GM19397 (cell line): ENCODE measurements at regions not wholly inside any gene's neighbourhood (a gene's known extent, or its start where the extent isn't known, plus 50 kb on each side); places are given as distances from the start of the nearest gene placed in this dataset.
"Not testable (repeated sequence)": the region's sequence is repeated elsewhere in the genome, so short reads cannot be mapped to it uniquely, and the experiment has no call there.

Experiments used
- ATAC-seq: cut with Tn5 transposase; IDR thresholded peaks from one replicate; pipeline ENCODE4 v1.9.1; 2021; ENCODE audit warnings: mild to moderate bottlenecking, moderate library complexity; ENCODE audit not compliant: unreplicated experiment

DNA sequence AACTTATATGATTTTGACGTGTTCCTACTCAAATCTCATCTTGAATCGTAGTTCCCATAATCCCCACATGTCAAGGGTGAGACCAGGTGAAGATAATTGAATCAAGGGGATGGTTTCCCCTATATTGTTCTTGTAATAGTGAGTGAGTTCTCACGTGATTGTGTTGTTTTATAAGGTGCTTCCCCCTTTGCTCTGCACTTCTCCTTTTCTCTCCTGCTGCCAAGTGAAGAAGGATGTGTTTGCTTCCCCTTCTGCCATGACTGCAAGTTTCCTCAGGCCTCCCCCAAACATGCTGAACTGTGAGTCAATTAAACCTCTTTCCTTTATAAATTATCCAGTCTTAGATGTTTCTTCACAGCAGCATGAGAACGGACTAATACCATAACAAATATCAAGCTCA lies 83.2 kb downstream of the MANEA start:
- no peak for ATAC-seq

DNA sequence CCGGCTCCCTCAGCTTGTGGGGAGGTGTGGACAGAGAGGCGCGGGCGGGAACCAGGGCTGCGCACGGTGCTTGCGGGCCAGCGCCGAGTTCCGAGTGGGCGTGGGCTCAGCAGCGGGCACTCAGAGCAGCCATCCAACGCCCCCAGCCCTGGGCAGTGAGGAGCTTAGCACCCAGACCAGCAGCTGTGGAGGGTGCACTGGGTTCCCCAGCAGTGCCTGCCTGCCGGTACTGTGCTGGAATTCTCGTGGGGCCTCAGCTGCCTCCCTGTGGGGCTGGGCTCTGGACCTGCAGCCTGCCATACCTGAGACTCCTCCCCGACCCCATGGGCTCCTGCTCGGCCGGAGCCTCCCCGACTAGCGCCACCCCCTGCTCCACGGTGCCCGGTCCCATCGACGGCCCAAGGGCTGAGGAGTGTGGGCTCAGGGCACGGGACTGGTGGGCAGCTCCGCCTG lies 92.7 kb downstream of the MANEA start:
- no peak for ATAC-seq

DNA sequence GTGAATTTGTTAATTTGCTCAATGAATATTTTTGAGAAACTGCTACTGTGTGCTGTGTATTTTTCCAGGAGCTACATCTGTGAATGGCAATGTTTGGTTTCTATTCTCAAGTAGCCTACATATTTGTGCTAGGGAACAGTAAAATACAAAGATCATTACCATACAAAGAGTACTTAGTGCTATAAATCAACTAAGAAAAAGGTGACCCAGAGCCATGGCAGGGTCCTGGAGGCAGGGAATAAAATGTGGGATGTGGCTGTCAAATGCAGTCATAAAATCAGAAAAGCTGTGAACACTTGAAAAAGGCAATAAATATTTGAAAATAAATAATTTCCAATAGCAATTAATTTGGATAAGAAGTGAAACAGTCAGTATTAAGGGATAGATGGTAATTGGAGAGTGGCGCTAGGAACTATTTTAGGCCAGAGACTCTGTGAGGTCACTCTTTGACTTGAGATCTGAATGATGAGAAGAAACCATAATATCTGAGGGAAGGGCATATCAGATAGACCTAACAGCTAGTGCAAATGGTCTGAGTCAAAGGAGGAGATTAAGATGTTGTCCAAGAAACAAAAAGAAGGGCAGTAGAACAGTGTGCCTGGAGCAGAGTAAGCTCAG lies 98.8 kb downstream of the MANEA start:
- no peak for ATAC-seq

DNA sequence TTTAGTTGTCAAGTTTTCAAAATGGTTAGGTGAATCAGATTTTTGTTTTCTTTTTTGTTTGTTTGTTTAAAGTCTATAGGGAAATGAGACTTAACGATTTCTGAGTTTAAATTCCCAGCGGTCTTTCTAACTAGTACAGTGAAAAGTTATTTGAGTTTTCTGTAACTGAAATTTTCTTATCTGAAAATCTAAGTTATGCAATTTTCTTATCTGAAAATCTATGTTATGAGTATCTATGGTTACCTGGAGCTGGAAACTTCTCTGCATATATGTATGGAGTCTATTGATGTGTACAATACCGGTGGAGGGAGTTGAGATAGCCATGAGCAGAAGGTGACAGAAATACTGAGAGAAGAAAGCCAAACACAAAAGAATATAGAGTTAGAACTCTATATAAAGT lies 102.6 kb downstream of the MANEA start:
- ATAC-seq, result no peak

DNA sequence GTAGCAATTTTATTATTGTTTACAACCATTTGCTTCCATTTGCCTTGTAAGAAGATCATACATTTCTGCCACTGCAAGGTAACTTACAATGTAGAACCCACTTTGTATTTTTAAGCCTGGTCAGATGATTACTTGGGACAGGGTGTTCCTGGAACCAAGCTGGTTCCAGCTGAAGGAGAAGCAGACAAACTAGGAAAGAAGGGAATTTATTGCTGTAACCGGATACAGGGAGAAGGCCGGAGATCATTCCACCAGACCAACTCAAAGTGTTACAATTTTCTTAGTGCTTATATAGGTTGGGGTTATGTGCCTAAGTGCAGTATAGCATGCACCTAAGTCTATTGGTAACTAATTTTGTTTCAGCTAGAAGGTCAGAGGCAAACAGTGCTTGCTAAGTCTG lies 104.4 kb downstream of the MANEA start:
- ATAC-seq, result no peak

DNA sequence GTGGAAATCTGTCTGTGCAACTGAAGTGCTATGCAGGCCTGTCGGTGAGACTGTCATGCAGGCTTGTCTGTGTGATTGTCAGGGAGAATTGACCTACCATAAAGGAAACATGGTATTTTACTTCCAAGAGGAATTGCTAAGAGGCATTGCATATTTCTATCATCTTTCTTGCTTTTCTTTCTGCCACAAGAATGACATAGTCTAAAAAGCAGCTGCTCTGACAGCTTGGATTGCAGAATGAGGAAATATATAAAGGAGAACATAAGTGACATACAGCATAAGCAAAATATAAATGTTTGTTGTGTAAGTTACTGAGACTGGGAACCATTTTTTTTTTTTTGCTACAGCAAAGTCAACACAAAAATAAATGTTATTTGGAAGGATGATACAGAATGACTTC lies 105.1 kb downstream of the MANEA start:
- ATAC-seq, result no peak

DNA sequence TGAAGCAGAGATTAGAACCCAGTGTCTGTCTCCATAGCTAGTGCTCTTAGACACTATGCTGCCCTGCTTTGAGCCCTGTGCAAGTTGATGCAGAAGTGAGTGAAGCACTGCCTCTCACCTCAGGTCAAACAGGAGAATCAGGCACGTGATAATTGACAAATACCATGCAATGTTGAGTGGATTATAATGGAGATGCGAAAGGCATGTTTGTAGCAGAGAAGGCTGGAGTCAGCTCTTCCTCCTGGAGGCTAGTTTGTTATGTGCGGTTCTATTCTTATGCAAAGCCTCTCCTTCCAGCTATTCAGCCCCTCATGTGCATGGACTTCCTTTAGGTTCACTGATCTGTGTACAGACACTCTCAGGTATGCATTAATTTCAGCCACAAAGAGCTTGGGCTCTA lies 108.5 kb downstream of the MANEA start:
- ATAC-seq, result no peak

DNA sequence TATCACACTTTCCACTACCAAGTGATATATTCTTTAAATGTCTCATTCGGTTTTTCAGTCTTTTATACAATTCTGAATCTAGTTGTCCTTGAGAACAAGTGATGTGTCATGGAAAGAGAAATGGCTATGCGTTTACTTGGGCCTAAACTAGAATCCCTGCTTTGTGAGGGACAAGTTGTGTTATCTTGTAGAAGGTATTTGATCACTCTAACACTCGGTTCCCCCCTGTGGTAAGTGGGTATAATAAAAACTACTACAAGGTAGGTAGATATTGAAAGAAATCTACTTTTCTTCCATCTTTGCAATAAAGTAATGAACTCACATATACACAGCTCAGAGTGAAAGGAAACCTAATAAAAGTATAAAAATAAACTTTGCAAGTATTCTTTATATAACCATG lies 108.9 kb downstream of the MANEA start:
- ATAC-seq, result no peak

DNA sequence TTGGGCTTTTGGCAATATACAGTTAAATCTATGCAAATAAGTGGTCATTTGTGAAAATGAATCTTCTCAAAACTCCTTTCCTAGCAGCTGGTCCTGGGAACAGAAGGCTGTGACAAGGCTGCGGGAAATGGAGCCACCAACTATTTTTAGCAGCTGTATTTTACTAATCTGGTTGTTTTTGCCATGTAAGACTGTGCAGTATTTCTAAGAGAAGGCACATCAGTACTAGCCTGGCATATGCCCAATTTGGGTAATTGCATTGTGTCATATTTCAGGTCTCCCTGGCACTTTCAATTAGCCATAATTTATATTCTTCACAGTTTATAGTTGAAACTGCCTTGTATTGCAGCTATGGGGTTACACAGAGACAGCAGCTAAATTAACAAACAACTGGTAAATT lies 109.6 kb downstream of the MANEA start:
- no peak for ATAC-seq

DNA sequence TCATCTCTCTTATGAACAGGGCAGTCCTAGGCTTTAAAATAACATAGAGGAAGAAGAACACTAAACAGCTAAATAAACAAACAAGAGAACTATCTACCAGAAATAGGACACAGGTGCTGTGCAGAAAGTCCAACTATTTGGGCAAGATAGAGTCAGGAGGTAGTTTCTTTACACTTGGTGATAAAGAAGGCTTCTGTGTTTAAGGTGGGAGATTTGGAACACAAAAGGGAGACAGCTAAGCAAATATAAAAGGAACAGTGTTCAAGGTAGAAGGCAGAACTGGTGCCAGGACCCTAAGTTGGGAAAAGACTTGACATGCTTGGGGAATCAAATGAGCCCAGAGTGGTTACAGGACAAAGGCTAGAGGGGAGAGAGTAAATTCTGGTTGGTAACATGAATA lies 110.5 kb downstream of the MANEA start:
- no peak for ATAC-seq

DNA sequence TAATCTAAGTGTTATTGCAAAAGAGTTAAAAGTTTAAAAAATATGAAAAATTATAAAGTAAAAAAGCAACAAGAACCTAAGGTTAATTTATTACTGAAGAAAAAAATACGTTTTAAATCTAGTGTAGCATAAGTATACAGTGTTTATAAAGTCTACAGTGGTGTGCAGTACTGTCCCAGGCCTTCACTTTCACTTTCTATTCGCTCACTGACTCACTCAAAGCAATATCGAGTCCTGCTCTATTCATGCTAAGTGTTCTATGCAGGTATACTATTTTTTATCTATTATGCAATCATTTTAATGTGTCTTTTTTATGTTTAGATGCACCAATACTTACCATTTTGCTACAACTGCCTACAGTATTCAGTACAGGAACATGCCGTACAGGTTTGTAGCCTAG lies 113.0 kb downstream of the MANEA start:
- ATAC-seq, result peak; percentile 65

DNA sequence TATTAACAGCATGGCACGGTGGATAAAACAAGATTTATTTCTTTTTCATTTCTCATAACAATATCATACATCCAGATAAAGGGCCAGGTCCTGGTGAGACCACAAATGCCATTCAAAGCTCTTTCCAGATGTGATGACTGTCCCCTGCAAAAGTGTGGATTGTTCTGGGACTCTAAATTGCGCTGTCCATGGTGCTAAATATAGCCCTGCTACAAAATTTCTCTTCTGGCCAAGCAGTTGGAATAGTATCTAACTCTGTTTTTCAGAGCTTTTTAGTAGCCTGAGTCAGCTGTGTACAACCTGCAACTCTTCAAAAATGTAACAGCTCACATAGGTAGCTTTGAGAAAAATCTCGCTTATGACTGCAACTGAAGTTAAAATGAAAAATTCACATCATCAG lies 115.8 kb downstream of the MANEA start:
- no peak for ATAC-seq

DNA sequence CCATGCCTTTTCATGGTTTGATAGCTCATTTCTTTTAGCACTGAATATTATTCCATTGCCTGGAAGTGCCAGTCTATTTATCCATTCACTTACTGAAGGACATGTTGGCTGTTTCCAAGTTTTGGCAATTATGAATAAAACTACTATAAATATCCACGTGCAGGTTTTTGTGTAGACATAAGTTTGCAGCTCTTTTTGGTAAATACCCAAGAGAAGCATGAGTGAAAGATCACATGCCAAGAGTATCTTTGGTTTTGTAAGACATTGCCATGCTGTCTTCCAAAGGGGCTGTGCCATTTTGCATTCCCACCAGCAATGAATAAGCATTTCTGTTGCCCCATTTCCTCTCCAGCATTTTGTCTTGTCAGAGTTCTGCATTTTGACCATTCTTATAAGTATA lies 120.9 kb downstream of the MANEA start:
- no peak for ATAC-seq

DNA sequence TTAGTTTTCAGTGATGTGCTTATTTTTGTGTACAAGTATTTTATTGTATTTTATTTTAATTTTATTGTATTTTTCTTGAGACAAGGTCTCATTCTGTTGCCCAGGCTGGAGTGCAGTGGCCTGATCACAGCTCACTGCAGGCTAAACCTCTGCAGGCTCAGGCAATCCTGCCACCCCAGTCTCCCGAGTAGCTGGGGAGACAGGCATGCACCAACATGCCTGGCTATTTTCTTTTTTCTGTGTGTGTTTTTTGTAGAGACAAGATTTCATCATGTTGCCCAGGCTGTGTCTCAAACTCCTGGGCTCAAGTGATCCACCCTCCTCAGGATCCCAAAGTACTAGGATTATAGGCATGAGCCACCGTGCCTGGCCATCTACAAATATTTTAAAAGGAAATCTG lies 146.3 kb downstream of the MANEA start:
- no peak for ATAC-seq

DNA sequence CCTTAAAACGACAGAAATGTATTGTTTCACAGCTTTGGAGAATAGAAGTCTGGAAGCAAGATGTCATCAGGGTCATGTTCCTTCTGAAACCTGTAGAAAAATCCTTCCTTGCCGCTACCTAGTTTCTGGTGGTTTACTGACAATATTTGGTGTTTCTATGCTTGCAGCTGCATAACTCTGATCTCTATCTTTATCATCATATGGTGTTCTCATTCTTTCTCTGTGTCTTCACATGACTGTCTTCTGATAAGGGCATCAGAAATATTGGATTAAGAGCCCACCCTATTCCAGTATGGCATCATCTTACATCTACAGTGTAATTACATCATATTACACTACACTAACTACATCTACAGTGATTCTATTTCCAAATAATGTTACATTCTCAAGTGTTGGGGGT lies 148.0 kb downstream of the MANEA start:
- ATAC-seq, result no peak

DNA sequence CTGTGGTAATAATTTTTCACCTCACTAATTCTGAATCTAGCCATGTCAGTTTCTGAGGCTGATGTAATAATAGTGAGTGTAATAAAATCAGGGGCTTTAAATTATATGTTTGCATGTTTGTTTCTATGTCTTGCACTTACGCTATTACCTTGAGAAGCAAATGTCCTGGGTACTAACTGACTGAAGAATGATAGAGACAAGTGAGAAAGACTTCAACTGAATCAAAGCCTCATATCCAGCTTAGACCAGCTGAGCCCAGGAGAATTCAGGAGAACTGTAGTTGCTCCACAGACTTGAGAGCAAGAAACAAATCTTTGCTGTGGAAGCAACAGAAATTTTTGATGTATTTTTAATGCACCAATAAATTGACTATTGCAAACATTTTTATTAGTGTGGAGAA lies 162.8 kb downstream of the MANEA start:
- no peak for ATAC-seq

DNA sequence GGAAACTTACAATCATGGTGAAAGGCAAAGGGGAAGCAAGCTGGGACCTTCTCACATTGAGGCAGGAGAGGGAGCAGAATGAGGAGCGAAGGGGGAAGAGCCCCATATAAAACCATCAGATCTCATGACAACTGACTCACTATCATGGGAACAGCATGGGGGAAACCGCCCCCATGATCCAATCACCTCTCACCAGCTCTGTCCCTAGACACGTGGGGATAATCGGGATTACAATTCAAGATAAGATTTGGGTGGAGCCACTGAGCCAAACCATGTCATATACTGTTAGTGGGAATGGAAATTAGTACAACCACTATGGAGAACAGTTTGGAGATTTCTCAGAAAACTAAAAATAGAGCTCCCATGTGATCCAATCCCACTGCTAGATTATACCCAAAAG lies 163.7 kb downstream of the MANEA start:
- no peak for ATAC-seq

DNA sequence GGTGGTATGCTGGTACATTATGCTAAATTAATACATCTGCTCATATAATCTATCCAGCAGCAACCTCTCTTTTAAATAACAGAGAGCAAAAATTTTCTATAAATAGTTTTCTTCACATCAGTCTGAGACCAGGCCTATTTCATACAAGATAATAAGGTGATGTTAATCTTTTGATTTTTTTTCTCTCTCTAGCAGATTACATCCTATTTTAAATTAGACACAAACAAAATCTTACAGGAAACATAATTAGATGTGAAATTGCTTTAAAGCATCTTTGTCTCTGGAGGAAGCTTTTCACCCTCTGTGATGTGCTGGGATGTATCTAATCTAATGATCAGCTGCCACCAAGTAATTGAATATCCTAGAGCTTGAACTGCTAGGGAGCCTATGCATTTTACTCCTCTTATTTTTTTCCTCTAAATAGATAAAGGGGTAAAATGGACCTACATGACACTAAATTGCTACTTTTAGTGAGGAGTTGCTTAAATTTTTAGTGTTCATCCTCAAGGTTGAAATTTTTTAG lies 165.5 kb downstream of the MANEA start:
- ATAC-seq, result no peak

DNA sequence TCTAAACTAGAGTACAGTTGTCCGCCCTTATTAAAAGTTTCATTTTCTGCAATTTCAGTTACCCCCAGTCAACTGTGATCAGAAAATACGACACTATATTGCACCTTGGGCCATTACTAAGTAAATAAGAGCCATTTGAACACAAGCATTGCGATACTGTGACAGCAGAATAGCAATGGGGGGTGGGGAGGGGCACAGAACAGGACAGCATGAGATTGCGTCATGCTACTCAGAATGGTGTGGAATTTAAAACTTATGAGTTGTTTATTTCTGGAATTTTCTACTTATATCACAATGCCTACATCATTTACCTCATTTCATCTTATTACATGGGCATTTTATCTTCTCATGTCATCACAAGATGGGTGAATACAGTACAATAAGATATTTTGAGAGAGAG lies 166.3 kb downstream of the MANEA start:
- no peak for ATAC-seq

DNA sequence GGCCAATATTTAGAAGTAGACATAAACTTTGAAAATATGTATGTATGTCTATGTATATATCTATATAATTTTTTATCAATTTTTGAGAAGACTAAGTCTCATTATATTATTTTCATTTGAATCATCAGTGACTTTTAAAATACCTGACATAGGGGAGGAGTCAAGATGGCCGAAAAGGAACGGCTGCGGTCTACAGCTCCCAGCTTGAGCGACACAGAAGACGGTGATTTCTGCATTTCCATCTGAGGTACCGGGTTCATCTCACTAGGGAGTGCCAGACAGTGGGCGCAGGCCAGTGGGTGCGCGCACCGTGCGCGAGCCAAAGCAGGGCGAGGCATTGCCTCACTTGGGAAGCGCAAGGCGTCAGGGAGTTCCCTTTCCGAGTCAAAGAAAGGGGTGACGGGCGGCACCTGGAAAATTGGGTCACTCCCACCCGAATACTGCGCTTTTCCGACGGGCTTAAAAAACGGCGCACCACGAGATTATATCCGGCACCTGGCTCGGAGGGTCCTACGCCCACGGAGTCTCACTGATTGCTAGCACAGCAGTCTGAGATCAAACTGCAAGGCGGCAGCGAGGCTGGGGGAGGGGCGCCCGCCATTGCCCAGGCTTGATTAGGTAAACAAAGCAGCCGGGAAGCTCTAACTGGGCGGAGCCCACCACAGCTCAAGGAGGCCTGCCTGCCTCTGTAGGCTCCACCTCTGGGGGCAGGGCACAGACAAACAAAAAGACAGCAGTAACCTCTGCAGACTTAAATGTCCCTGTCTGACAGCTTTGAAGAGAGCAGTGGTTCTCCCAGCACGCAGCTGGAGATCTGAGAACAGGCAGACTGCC lies 181.1 kb downstream of the MANEA start:
- not testable (repeated sequence) for ATAC-seq

DNA sequence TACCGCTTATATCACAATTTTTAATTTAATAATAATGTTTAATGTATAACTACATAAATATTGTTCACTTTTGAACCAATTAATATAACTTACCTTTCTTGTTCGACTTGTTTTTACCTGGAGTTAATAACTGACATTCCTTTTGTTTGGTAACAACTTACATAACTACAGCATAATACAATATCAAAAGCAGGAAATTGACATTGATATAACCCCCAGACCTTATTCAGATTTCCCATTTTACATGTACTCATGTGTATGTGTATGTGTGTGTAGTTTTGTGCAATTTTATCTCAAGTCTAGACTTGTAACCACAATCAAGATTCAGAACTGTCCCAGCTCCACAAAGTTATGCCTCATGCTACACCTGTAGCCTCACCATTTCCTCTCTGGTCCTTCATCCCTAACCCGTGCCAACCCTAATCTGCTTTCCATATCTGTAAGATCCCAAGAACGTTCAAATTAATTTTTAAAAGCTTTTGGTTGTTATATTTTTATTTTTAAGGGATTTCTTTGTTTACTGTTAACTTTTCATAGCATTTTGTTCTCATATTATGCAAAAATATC lies 190.6 kb downstream of the MANEA start:
- no peak for ATAC-seq

DNA sequence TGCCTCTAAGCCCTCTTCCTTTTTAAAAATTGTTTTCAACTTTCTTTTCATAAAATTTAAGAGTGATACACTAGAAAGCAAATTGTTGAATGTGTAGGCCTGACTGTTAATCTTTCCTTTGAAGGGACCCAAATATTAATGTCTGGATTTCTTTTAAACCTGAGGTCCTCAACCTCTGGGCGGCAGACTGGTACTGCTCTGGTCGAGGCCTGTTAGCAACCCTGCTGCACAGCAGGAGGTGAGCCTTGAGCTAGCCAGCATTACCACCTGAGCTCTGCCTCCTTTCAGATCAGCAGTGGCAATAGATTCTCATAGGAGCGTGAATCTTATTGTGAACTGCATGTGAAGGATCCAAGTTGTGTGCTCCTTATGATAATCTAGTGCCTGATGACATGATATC lies 191.2 kb downstream of the MANEA start:
- no peak for ATAC-seq
